Endothelial cell of umbilical vein (primary cell): ENCODE measurements at regions not wholly inside any gene's neighbourhood (a gene's known extent, or its start where the extent isn't known, plus 50 kb on each side); places are given as distances from the start of the nearest gene placed in this dataset.

Experiments used
- BruUV-seq: library from RNA; stranded (reverse); fragments of 400-500 nt; replicated peaks from 2 replicates; lab custom pipeline; 2021; lab: Mats Ljungman, UMichigan
- CTCF ChIA-PET: fragments of 300-600, 350-600 bp; sonication (Branson Sonifier 250); formaldehyde crosslinking; loops from one replicate; lab custom pipeline; 2021; ENCODE audit warnings: antibody characterized with exemption, inconsistent platforms; lab: Charles Lee
- POLR2A ChIA-PET: fragments of 300-600, 350-600 bp; sonication (Branson Sonifier 250); formaldehyde crosslinking; loops from one replicate; lab custom pipeline; 2021; ENCODE audit warnings: antibody characterized with exemption, inconsistent platforms; lab: Charles Lee
- DNase-seq: peaks from one replicate; pipeline ENCODE4 v3.0.0-alpha.2; 2011; ENCODE audit warnings: low read depth, low spot score
- FAIRE-seq: peaks from 2 replicates; lab custom pipeline; 2011; peaks lifted over from hg19 to GRCh38; lab: Jason Lieb, UNC
- H2AFZ ChIP-seq: 2 replicates; pipeline ENCODE4 v1.6.0; 2012; ENCODE audit warnings: low read depth, low read length, control low read depth, inconsistent platforms
- H3K27ac ChIP-seq: 2 replicates; pipeline ENCODE4 v1.5.1; 2011; ENCODE audit warnings: low read depth, mild to moderate bottlenecking, control low read depth, low read length, moderate library complexity; ENCODE audit not compliant: insufficient read depth
- H3K27me3 ChIP-seq, 2 experiments: 2 replicates each; pipeline versions ENCODE4 v1.6.0 to v1.6.1; 2011; ENCODE audit warnings: low read length in 2 of 2, mixed read lengths in 1 of 2; ENCODE audit not compliant: control insufficient read depth in 2 of 2, insufficient read depth in 2 of 2
- H3K36me3 ChIP-seq, 2 experiments: 2 replicates in 1 of 2; 3 replicates in 1 of 2; pipeline ENCODE4 v1.5.1; 2011; ENCODE audit warnings: low read length in 2 of 2, mild to moderate bottlenecking in 1 of 2, moderate library complexity in 1 of 2; ENCODE audit not compliant: control insufficient read depth in 2 of 2, insufficient read depth in 2 of 2; ENCODE audit errors: extremely low read depth in 1 of 2
- H3K4me1 ChIP-seq: 3 replicates; pipeline ENCODE4 v1.5.1; 2011; ENCODE audit warnings: mild to moderate bottlenecking, low read length; ENCODE audit not compliant: control insufficient read depth, insufficient read depth; ENCODE audit errors: extremely low read depth
- H3K4me2 ChIP-seq: 2 replicates; pipeline ENCODE4 v1.6.1; 2011; ENCODE audit warnings: low read length, control low read depth, mixed read lengths; ENCODE audit not compliant: insufficient read depth
- H3K4me3 ChIP-seq, 3 experiments: fragments of 200-600 bp in 1 of 3; sonication (generic), shearing (Covaris generic) in 1 of 3; replicated peaks in 1 of 3; 2 replicates each; pipeline ENCODE4 v1.5.1; 2011 to 2016; ENCODE audit warnings: control low read depth in 3 of 3, low read length in 3 of 3, mild to moderate bottlenecking in 2 of 3, inconsistent platforms in 1 of 3, low read depth in 1 of 3, moderate library complexity in 1 of 3; ENCODE audit not compliant: insufficient read depth in 1 of 3
- H3K79me2 ChIP-seq: 2 replicates; pipeline ENCODE4 v1.6.0; 2012; ENCODE audit warnings: low read length, inconsistent platforms; ENCODE audit not compliant: control insufficient read depth, insufficient read depth
- H3K9ac ChIP-seq: replicated peaks from 2 replicates; pipeline ENCODE3; 2011; ENCODE audit warnings: low read length, control low read depth; ENCODE audit not compliant: insufficient read depth; ENCODE audit errors: extremely low read depth
- H3K9me1 ChIP-seq: replicated peaks from 3 replicates; pipeline ENCODE4 v1.6.0; 2011; ENCODE audit warnings: mild to moderate bottlenecking, low read length; ENCODE audit not compliant: control insufficient read depth, insufficient read depth; ENCODE audit errors: extremely low read depth
- H3K9me3 ChIP-seq: replicated peaks from 2 replicates; pipeline ENCODE4 v1.5.1; 2012; ENCODE audit warnings: low read length, inconsistent platforms; ENCODE audit not compliant: control insufficient read depth, insufficient read depth
- H4K20me1 ChIP-seq: replicated peaks from 2 replicates; pipeline ENCODE3; 2011; ENCODE audit warnings: mild to moderate bottlenecking, low read length; ENCODE audit not compliant: control insufficient read depth, insufficient read depth; ENCODE audit errors: extremely low read depth
- EZH2 ChIP-seq: IDR thresholded peaks from 2 replicates; pipeline ENCODE4 v1.6.1; 2012; ENCODE audit warnings: borderline replicate concordance, low read depth, mild to moderate bottlenecking, moderate library complexity, low read length, inconsistent platforms; ENCODE audit not compliant: severe bottlenecking
- FOS ChIP-seq: IDR thresholded peaks from 2 replicates; pipeline ENCODE4 v1.6.1; 2011; ENCODE audit warnings: mild to moderate bottlenecking, low read length, moderate library complexity, borderline replicate concordance; ENCODE audit not compliant: insufficient read depth
- GATA2 ChIP-seq: IDR thresholded peaks from 2 replicates; pipeline ENCODE4 v1.7.0; 2011; ENCODE audit warnings: low read depth, mild to moderate bottlenecking, moderate library complexity, mixed read lengths, low read length; ENCODE audit not compliant: insufficient read length, insufficient read depth
- JUN ChIP-seq: IDR thresholded peaks from 2 replicates; pipeline ENCODE4 v1.6.1; 2011; ENCODE audit warnings: borderline replicate concordance, low read depth; ENCODE audit not compliant: insufficient read length, insufficient read depth
- MYC ChIP-seq: IDR thresholded peaks from one replicate; pipeline ENCODE4 v1.6.1; 2011; ENCODE audit warnings: mild to moderate bottlenecking, low read depth, low read length
- POLR2A ChIP-seq: IDR thresholded peaks from 2 replicates; pipeline ENCODE4 v1.6.1; 2012; ENCODE audit warnings: low read depth, mild to moderate bottlenecking, control low read depth, low read length
- POLR2AphosphoS5 ChIP-seq: IDR thresholded peaks from 2 replicates; pipeline ENCODE4 v1.6.1; 2012; ENCODE audit warnings: low read depth, mild to moderate bottlenecking, control low read depth, low read length, moderate library complexity; ENCODE audit not compliant: insufficient read depth
- dilution Hi-C: fragments of 300-500 bp; cut with MboI; formaldehyde crosslinking; loops from one replicate; pipeline ENCODE4 v1.15.0; 2019; ENCODE audit warnings: low sequenced_read_pairs; ENCODE audit not compliant: extremely low pct_ligation_motif_present
- intact Hi-C: fragments of 100-400 bp; cut with micrococcal nuclease; formaldehyde crosslinking; loops from one replicate; pipeline ENCODE4 v1.10.0; 2022
- TF ChIP-seq, protein P1 (sequence below): IDR thresholded peaks from 2 replicates; pipeline ENCODE4 v1.6.1; 2011; ENCODE audit not compliant: insufficient read depth, insufficient read length
- TF ChIP-seq, protein P2 (sequence below), 2 donors: IDR thresholded peaks; 1 replicate in 1 of 2; 2 replicates in 1 of 2; pipeline ENCODE4 v1.5.1; 2011; ENCODE audit warnings: low read length in 2 of 2, mild to moderate bottlenecking in 2 of 2, moderate library complexity in 2 of 2, control low read depth in 1 of 2, inconsistent platforms in 1 of 2, low read depth in 1 of 2; ENCODE audit not compliant: insufficient read depth in 1 of 2; ENCODE audit errors: extremely low read depth in 1 of 2

DNA sequence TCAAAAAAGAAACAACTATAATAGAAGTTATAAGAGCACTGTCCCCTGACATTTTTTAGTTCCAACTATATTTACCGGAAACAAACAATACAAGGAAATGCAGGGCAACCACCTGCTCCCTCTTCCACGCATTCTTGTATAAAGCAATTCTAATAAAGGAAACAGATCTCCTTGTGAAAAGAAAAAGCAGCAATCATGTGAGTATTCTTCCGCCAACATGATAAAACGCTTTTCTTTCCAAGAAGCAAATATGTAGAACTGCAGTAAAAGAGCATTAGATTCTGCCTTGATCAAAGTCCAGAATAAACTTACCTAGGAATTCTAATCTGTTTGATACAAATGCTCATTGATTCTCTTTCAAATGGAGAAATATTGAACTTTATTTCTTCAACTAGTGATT, 230.3 kb downstream of the CNTN3 start:
- Histone ChIP-seq H3K9ac (no peak overlapping the region), H3K79me2 (no peaks in the 10 kb centered on the region), H3K4me1 (no peaks in the 10 kb centered on the region), H2AFZ (no peak overlapping the region), H3K4me3 (no peak overlapping the region), H3K4me2 (no peak overlapping the region), H3K9me3 (no peaks in the 10 kb centered on the region), H3K36me3 (no peaks in the 10 kb centered on the region), H3K27me3 (no peaks in the 10 kb centered on the region), H4K20me1 (no peaks in the 10 kb centered on the region), H3K9me1 (no peaks in the 10 kb centered on the region), H3K27ac (no peak overlapping the region)
- dilution Hi-C loops = no loop called here
- ChIA-PET CTCF (no interaction called here), POLR2A (no interaction called here)
- FAIRE-seq (peak; percentile 8), DNase-seq (no peak)
- no TSS peak for BruUV-seq
- TF ChIP-seq POLR2A (no peak), FOS (no peak), JUN (no peak), EZH2 (no peak), POLR2AphosphoS5 (no peak), GATA2 (no peak), MYC (no peak)
- TF ChIP-seq, protein P1, sequence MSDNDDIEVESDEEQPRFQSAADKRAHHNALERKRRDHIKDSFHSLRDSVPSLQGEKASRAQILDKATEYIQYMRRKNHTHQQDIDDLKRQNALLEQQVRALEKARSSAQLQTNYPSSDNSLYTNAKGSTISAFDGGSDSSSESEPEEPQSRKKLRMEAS = no peak
- TF ChIP-seq, protein P2, sequence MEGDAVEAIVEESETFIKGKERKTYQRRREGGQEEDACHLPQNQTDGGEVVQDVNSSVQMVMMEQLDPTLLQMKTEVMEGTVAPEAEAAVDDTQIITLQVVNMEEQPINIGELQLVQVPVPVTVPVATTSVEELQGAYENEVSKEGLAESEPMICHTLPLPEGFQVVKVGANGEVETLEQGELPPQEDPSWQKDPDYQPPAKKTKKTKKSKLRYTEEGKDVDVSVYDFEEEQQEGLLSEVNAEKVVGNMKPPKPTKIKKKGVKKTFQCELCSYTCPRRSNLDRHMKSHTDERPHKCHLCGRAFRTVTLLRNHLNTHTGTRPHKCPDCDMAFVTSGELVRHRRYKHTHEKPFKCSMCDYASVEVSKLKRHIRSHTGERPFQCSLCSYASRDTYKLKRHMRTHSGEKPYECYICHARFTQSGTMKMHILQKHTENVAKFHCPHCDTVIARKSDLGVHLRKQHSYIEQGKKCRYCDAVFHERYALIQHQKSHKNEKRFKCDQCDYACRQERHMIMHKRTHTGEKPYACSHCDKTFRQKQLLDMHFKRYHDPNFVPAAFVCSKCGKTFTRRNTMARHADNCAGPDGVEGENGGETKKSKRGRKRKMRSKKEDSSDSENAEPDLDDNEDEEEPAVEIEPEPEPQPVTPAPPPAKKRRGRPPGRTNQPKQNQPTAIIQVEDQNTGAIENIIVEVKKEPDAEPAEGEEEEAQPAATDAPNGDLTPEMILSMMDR (IDR thresholded peaks at IDR 0.05; ENCODE audit: extremely low read depth in 1 of 2, insufficient read depth in 1 of 2, low read depth in 1 of 2, low read length in 2 of 2) = no peak
- intact Hi-C loops = no loop called here
